ENCODE measurements at regions not wholly inside any gene's neighbourhood (a gene's known extent, or its start where the extent isn't known, plus 50 kb on each side); places are given as distances from the start of the nearest gene placed in this dataset.

GRCh38 chr9:86636519-86636918 is 282.3 kb upstream of the TUT7 start (continued):
- TF ChIP-seq REST (IDR thresholded peaks at IDR 0.05; ENCODE audit: low read depth, low read length), result no peak

GRCh38 chr9:86636038-86636437 is 281.8 kb upstream of the TUT7 start:
- H3K9me3 ChIP-seq, result no peaks in the 10 kb centered on the region
- no peak overlapping the region for H3K4me3 ChIP-seq (ENCODE audit: low read depth in 2 of 2, low read length in 1 of 2)
- POLR2A ChIA-PET, result no interaction called here
- no peaks in the 10 kb centered on the region for H3K27me3 ChIP-seq (ENCODE audit: insufficient read depth)
- H3K36me3 ChIP-seq (replicated peaks in 1 of 2; ENCODE audit: control insufficient read depth in 1 of 2, insufficient read depth in 2 of 2, low read length in 1 of 2), result no peaks in the 10 kb centered on the region
- 92% methylated on average over 6 of the region's 6 CpGs for WGBS (ENCODE audit: low lambda C conversion rate)
- no peak overlapping the region for H3K9ac ChIP-seq
- no peak for TF ChIP-seq ELF1 (IDR thresholded peaks at IDR 0.05)
- no peak for TF ChIP-seq EP300 (IDR thresholded peaks at IDR 0.05; ENCODE audit: borderline replicate concordance in 1 of 2, low read depth in 1 of 2, low read length in 1 of 2)
- TF ChIP-seq MEF2A (IDR thresholded peaks at IDR 0.05; ENCODE audit: borderline replicate concordance, low read depth), result no peak
- TF ChIP-seq TAF1 (IDR thresholded peaks at IDR 0.05; ENCODE audit: borderline replicate concordance, low read depth, low read length), result no peak
- TF ChIP-seq, protein P1, sequence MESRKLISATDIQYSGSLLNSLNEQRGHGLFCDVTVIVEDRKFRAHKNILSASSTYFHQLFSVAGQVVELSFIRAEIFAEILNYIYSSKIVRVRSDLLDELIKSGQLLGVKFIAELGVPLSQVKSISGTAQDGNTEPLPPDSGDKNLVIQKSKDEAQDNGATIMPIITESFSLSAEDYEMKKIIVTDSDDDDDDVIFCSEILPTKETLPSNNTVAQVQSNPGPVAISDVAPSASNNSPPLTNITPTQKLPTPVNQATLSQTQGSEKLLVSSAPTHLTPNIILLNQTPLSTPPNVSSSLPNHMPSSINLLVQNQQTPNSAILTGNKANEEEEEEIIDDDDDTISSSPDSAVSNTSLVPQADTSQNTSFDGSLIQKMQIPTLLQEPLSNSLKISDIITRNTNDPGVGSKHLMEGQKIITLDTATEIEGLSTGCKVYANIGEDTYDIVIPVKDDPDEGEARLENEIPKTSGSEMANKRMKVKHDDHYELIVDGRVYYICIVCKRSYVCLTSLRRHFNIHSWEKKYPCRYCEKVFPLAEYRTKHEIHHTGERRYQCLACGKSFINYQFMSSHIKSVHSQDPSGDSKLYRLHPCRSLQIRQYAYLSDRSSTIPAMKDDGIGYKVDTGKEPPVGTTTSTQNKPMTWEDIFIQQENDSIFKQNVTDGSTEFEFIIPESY (IDR thresholded peaks at IDR 0.05; ENCODE audit: borderline replicate concordance, low read depth), result no peak
- no peak for TF ChIP-seq REST (IDR thresholded peaks at IDR 0.05; ENCODE audit: low read depth, low read length)
- no peak for TF ChIP-seq JUND (IDR thresholded peaks at IDR 0.05)
- no peak for TF ChIP-seq CHD2 (IDR thresholded peaks at IDR 0.05; ENCODE audit: low read length, partially characterized antibody)
- no peak for TF ChIP-seq FOXM1 (IDR thresholded peaks at IDR 0.05; ENCODE audit: low read depth)
- TF ChIP-seq, protein P2, sequence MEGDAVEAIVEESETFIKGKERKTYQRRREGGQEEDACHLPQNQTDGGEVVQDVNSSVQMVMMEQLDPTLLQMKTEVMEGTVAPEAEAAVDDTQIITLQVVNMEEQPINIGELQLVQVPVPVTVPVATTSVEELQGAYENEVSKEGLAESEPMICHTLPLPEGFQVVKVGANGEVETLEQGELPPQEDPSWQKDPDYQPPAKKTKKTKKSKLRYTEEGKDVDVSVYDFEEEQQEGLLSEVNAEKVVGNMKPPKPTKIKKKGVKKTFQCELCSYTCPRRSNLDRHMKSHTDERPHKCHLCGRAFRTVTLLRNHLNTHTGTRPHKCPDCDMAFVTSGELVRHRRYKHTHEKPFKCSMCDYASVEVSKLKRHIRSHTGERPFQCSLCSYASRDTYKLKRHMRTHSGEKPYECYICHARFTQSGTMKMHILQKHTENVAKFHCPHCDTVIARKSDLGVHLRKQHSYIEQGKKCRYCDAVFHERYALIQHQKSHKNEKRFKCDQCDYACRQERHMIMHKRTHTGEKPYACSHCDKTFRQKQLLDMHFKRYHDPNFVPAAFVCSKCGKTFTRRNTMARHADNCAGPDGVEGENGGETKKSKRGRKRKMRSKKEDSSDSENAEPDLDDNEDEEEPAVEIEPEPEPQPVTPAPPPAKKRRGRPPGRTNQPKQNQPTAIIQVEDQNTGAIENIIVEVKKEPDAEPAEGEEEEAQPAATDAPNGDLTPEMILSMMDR (IDR thresholded peaks at IDR 0.05), result no peak
- no peak for TF ChIP-seq NFIC (IDR thresholded peaks at IDR 0.05; ENCODE audit: borderline replicate concordance)
- no peak for TF ChIP-seq RAD21 (IDR thresholded peaks at IDR 0.05; ENCODE audit: low read length)
- TF ChIP-seq EZH2phosphoT487 (IDR thresholded peaks at IDR 0.05; ENCODE audit: borderline replicate concordance, low read depth), result no peak
- H3K4me2 ChIP-seq, result no peak overlapping the region
- H2AFZ ChIP-seq (ENCODE audit: low read depth), result no peak overlapping the region
- no peaks in the 10 kb centered on the region for H3F3A ChIP-seq (replicated peaks; ENCODE audit: insufficient read depth)
- no peak overlapping the region for H3K27ac ChIP-seq (ENCODE audit: low read depth in 2 of 2, low read length in 1 of 2)
- H3K9me2 ChIP-seq, result no peaks in the 10 kb centered on the region
- no peak for DNase-seq
- H3K4me1 ChIP-seq (ENCODE audit: control insufficient read depth in 1 of 2, insufficient read depth in 2 of 2, low read depth in 1 of 2, low read length in 1 of 2), result peaks cover 0 to 3% of the 10 kb centered on the region in 2 experiments; a peak in 2 of 4 replicates
- H3K79me2 ChIP-seq (ENCODE audit: insufficient read depth), result no peaks in the 10 kb centered on the region
- CTCF ChIA-PET, result no interaction called here
- no peaks in the 10 kb centered on the region for H4K20me1 ChIP-seq (ENCODE audit: insufficient read depth)

All from SK-N-SH (cell line).